Thoracic aorta (tissue), 2 donors: ENCODE measurements at regions not wholly inside any gene's neighbourhood (a gene's known extent, or its start where the extent isn't known, plus 50 kb on each side); places are given as distances from the start of the nearest gene placed in this dataset.
"Not testable (repeated sequence)": the region's sequence is repeated elsewhere in the genome, so short reads cannot be mapped to it uniquely, and the experiment has no call there.

Source experiments
- ATAC-seq: fragments of 150-250 bp; one replicate; pipeline ENCODE4 v1.8.0; 2017; ENCODE audit warnings: low read depth; ENCODE audit not compliant: insufficient number of reproducible peaks, low FRiP score
- DNase-seq: peaks from one replicate; pipeline ENCODE4 v3.0.0-alpha.2; 2020; ENCODE audit warnings: low spot score
- H3K27ac ChIP-seq, 2 donors: fragments of 200-600 bp; sonication (generic); 1 replicate in 1 of 2; 2 replicates in 1 of 2; pipeline ENCODE4 v1.5.1; 2016; ENCODE audit warnings: mild to moderate bottlenecking in 2 of 2, moderate library complexity in 2 of 2
- H3K27me3 ChIP-seq: fragments of 200-600 bp; sonication (generic); replicated peaks from 2 replicates; pipeline ENCODE4 v1.6.0; 2016; ENCODE audit warnings: mild to moderate bottlenecking; ENCODE audit not compliant: insufficient read depth
- H3K36me3 ChIP-seq: fragments of 200-600 bp; sonication (generic); one replicate; pipeline ENCODE4 v1.5.1; 2016
- H3K4me1 ChIP-seq, 2 donors: fragments of 200-600 bp; sonication (generic); 1 replicate in 1 of 2; 2 replicates in 1 of 2; pipeline versions ENCODE4 v1.5.1 to v1.6.0; 2016; ENCODE audit warnings: low read depth in 2 of 2, mild to moderate bottlenecking in 1 of 2; ENCODE audit not compliant: control insufficient read depth in 1 of 2
- H3K4me3 ChIP-seq: fragments of 200-600 bp; sonication (generic); 2 replicates; pipeline ENCODE4 v1.5.1; 2016; ENCODE audit warnings: mild to moderate bottlenecking
- H3K9me3 ChIP-seq: fragments of 200-600 bp; sonication (generic); 2 replicates; pipeline ENCODE4 v1.5.1; 2016
- CTCF ChIP-seq: fragments of 200-600 bp; sonication (generic); IDR thresholded peaks from one replicate; pipeline ENCODE4 v1.5.1; 2019; ENCODE audit warnings: antibody characterized with exemption

- DNase-seq (no peak), ATAC-seq (no peak)
- H3K9me3 ChIP-seq = peaks cover 7% of the 10 kb centered on the region
- no peaks in the 10 kb centered on the region for H3K4me1 ChIP-seq
- H3K4me3 ChIP-seq = no peak overlapping the region
- TF ChIP-seq CTCF = no peak
- no peak overlapping the region for H3K27ac ChIP-seq
- no peaks in the 10 kb centered on the region for H3K27me3 ChIP-seq
- H3K36me3 ChIP-seq = no peaks in the 10 kb centered on the region
These were observed 158.1 kb upstream of the ARHGAP42 start for GRCh38 chr11:100528872-100529416.

GRCh38 chr11:100531290-100531689, 155.8 kb upstream of the ARHGAP42 start:
- DNase-seq, H3K9me3 ChIP-seq, H3K27ac ChIP-seq, ATAC-seq, H3K4me1 ChIP-seq, H3K4me3 ChIP-seq, H3K36me3 ChIP-seq, H3K27me3 ChIP-seq: not testable (repeated sequence)

GRCh38 chr11:100536979-100537378, 150.1 kb upstream of the ARHGAP42 start:
- no peaks in the 10 kb centered on the region for H3K36me3 ChIP-seq
- H3K9me3 ChIP-seq = no peaks in the 10 kb centered on the region
- H3K27me3 ChIP-seq = no peaks in the 10 kb centered on the region
- H3K27ac ChIP-seq = no peak overlapping the region
- H3K4me1 ChIP-seq = no peaks in the 10 kb centered on the region
- no peak overlapping the region for H3K4me3 ChIP-seq
- ATAC-seq (no peak), DNase-seq (no peak)
- no peak for TF ChIP-seq CTCF

- no peak for DNase-seq
- Histone ChIP-seq H3K27me3 (no peaks in the 10 kb centered on the region), H3K4me3 (no peak overlapping the region), H3K27ac (no peak overlapping the region), H3K4me1 (no peaks in the 10 kb centered on the region), H3K9me3 (no peaks in the 10 kb centered on the region), H3K36me3 (no peaks in the 10 kb centered on the region)
- no peak for ATAC-seq
- TF ChIP-seq CTCF = no peak
These were observed 143.7 kb upstream of the ARHGAP42 start for GRCh38 chr11:100543386-100543785.

GRCh38 chr11:100545556-100545955, 141.5 kb upstream of the ARHGAP42 start:
- TF ChIP-seq CTCF = no peak
- ATAC-seq = no peak
- no peaks in the 10 kb centered on the region for H3K36me3 ChIP-seq

GRCh38 chr11:100545970-100546369, 141.1 kb upstream of the ARHGAP42 start:
- H3K4me1 ChIP-seq = no peaks in the 10 kb centered on the region
- DNase-seq (no peak), ATAC-seq (no peak)
- H3K27ac ChIP-seq = no peak overlapping the region
- no peaks in the 10 kb centered on the region for H3K27me3 ChIP-seq
- no peak for TF ChIP-seq CTCF
- no peak overlapping the region for H3K4me3 ChIP-seq
- no peaks in the 10 kb centered on the region for H3K9me3 ChIP-seq
- H3K36me3 ChIP-seq = no peaks in the 10 kb centered on the region

More at GRCh38 chr11:100545556-100545955, 141.5 kb upstream of the ARHGAP42 start:
- DNase-seq = no peak
- Histone ChIP-seq H3K27me3 (no peaks in the 10 kb centered on the region), H3K4me3 (no peak overlapping the region), H3K9me3 (no peaks in the 10 kb centered on the region), H3K4me1 (no peaks in the 10 kb centered on the region), H3K27ac (no peak overlapping the region)
